ENCODE measurements at regions not wholly inside any gene's neighbourhood (a gene's known extent, or its start where the extent isn't known, plus 50 kb on each side); places are given as distances from the start of the nearest gene placed in this dataset.

GRCh38 chr3:83946554-83946953, 1012.2 kb upstream of the CADM2 start:
- Histone ChIP-seq H3K36me3 (ENCODE audit: control insufficient read depth, insufficient read depth, low read length) (no peaks in the 10 kb centered on the region), H3K4me3 (ENCODE audit: low read depth, low read length) (no peak overlapping the region), H3K9me3 (ENCODE audit: control insufficient read depth, insufficient read depth, low read length) (peaks cover 1% of the 10 kb centered on the region), H3K4me1 (ENCODE audit: control insufficient read depth, insufficient read depth, low read length) (no peaks in the 10 kb centered on the region), H3K27ac (ENCODE audit: low read depth, low read length) (no peak overlapping the region), H3K27me3 (ENCODE audit: control insufficient read depth, insufficient read depth, low read length) (no peaks in the 10 kb centered on the region)
- 76% methylated on average over 2 of the region's 4 CpGs for WGBS (ENCODE audit: insufficient coverage)
- peak in 1 of 6 donors; percentile 12 for DNase-seq (ENCODE audit: low read depth in 4 of 6, low spot score in 6 of 6)

- peak in 2 of 6 donors; percentile 61 to 71 for DNase-seq (ENCODE audit: low read depth in 4 of 6, low spot score in 6 of 6)
- no peaks in the 10 kb centered on the region for H3K4me1 ChIP-seq (ENCODE audit: control insufficient read depth, insufficient read depth, low read length)
- WGBS (ENCODE audit: insufficient coverage): no CpG with 5 or more reads among the region's 1 CpG
- H3K4me3 ChIP-seq (ENCODE audit: low read depth, low read length): no peak overlapping the region
- no peak overlapping the region for H3K27ac ChIP-seq (ENCODE audit: low read depth, low read length)
- no peaks in the 10 kb centered on the region for H3K36me3 ChIP-seq (ENCODE audit: control insufficient read depth, insufficient read depth, low read length)
- H3K9me3 ChIP-seq (ENCODE audit: control insufficient read depth, insufficient read depth, low read length): no peaks in the 10 kb centered on the region
- H3K27me3 ChIP-seq (ENCODE audit: control insufficient read depth, insufficient read depth, low read length): no peaks in the 10 kb centered on the region
These were observed 1010.0 kb upstream of the CADM2 start for GRCh38 chr3:83948771-83949170.

- Histone ChIP-seq H3K27me3 (ENCODE audit: control insufficient read depth, insufficient read depth, low read length) (no peaks in the 10 kb centered on the region), H3K4me3 (ENCODE audit: low read depth, low read length) (no peak overlapping the region), H3K9me3 (ENCODE audit: control insufficient read depth, insufficient read depth, low read length) (no peaks in the 10 kb centered on the region), H3K27ac (ENCODE audit: low read depth, low read length) (no peak overlapping the region), H3K4me1 (ENCODE audit: control insufficient read depth, insufficient read depth, low read length) (no peaks in the 10 kb centered on the region), H3K36me3 (ENCODE audit: control insufficient read depth, insufficient read depth, low read length) (no peaks in the 10 kb centered on the region)
- WGBS (ENCODE audit: insufficient coverage): no CpG with 5 or more reads among the region's 3 CpGs
- peak in 2 of 6 donors; percentile 34 to 40 for DNase-seq (ENCODE audit: low read depth in 4 of 6, low spot score in 6 of 6)
These were observed 1005.2 kb upstream of the CADM2 start for GRCh38 chr3:83953417-83954089.

GRCh38 chr3:83956431-83956830, 1002.4 kb upstream of the CADM2 start:
- H3K27me3 ChIP-seq (ENCODE audit: control insufficient read depth, insufficient read depth, low read length): no peaks in the 10 kb centered on the region
- no peak overlapping the region for H3K4me3 ChIP-seq (ENCODE audit: low read depth, low read length)
- DNase-seq (ENCODE audit: low read depth in 4 of 6, low spot score in 6 of 6): peak in 1 of 6 donors; percentile 43
- H3K27ac ChIP-seq (ENCODE audit: low read depth, low read length): no peak overlapping the region
- H3K9me3 ChIP-seq (ENCODE audit: control insufficient read depth, insufficient read depth, low read length): no peaks in the 10 kb centered on the region
- no peaks in the 10 kb centered on the region for H3K36me3 ChIP-seq (ENCODE audit: control insufficient read depth, insufficient read depth, low read length)
- WGBS (ENCODE audit: insufficient coverage): no CpG with 5 or more reads among the region's 3 CpGs
- no peaks in the 10 kb centered on the region for H3K4me1 ChIP-seq (ENCODE audit: control insufficient read depth, insufficient read depth, low read length)

- Histone ChIP-seq H3K27ac (ENCODE audit: low read depth, low read length) (no peak overlapping the region), H3K27me3 (ENCODE audit: control insufficient read depth, insufficient read depth, low read length) (no peaks in the 10 kb centered on the region), H3K9me3 (ENCODE audit: control insufficient read depth, insufficient read depth, low read length) (peaks cover under 1% of the 10 kb centered on the region), H3K4me1 (ENCODE audit: control insufficient read depth, insufficient read depth, low read length) (no peaks in the 10 kb centered on the region), H3K4me3 (ENCODE audit: low read depth, low read length) (no peak overlapping the region), H3K36me3 (ENCODE audit: control insufficient read depth, insufficient read depth, low read length) (no peaks in the 10 kb centered on the region)
- 85% methylated on average over 6 of the region's 7 CpGs for WGBS (ENCODE audit: insufficient coverage)
- no peak for DNase-seq (ENCODE audit: low read depth in 4 of 6, low spot score in 6 of 6)
These were observed 990.4 kb upstream of the CADM2 start for GRCh38 chr3:83968356-83968755.

- H3K36me3 ChIP-seq (ENCODE audit: control insufficient read depth, insufficient read depth, low read length): no peaks in the 10 kb centered on the region
- H3K27ac ChIP-seq (ENCODE audit: low read depth, low read length): no peak overlapping the region
These were observed 987.1 kb upstream of the CADM2 start for GRCh38 chr3:83971666-83972065.

GRCh38 chr3:84008623-84009022, 950.2 kb upstream of the CADM2 start:
- Histone ChIP-seq H3K4me1 (ENCODE audit: control insufficient read depth, insufficient read depth, low read length) (no peaks in the 10 kb centered on the region), H3K36me3 (ENCODE audit: control insufficient read depth, insufficient read depth, low read length) (no peaks in the 10 kb centered on the region), H3K4me3 (ENCODE audit: low read depth, low read length) (no peak overlapping the region), H3K27ac (ENCODE audit: low read depth, low read length) (no peak overlapping the region), H3K9me3 (ENCODE audit: control insufficient read depth, insufficient read depth, low read length) (no peaks in the 10 kb centered on the region), H3K27me3 (ENCODE audit: control insufficient read depth, insufficient read depth, low read length) (no peaks in the 10 kb centered on the region)
- DNase-seq (ENCODE audit: low read depth in 4 of 6, low spot score in 6 of 6): no peak
- WGBS (ENCODE audit: insufficient coverage): no CpG with 5 or more reads among the region's 1 CpG

More at GRCh38 chr3:83971666-83972065, 987.1 kb upstream of the CADM2 start:
- no peaks in the 10 kb centered on the region for H3K4me1 ChIP-seq (ENCODE audit: control insufficient read depth, insufficient read depth, low read length)
- no peak for DNase-seq (ENCODE audit: low read depth in 4 of 6, low spot score in 6 of 6)
- 100% methylated on average over 1 of the region's 1 CpG for WGBS (ENCODE audit: insufficient coverage)
- H3K9me3 ChIP-seq (ENCODE audit: control insufficient read depth, insufficient read depth, low read length): no peaks in the 10 kb centered on the region
- no peaks in the 10 kb centered on the region for H3K27me3 ChIP-seq (ENCODE audit: control insufficient read depth, insufficient read depth, low read length)
- H3K4me3 ChIP-seq (ENCODE audit: low read depth, low read length): no peak overlapping the region

GRCh38 chr3:84023842-84024241, 934.9 kb upstream of the CADM2 start:
- no peak for DNase-seq (ENCODE audit: low read depth in 4 of 6, low spot score in 6 of 6)
- WGBS (ENCODE audit: insufficient coverage): 100% methylated on average over 3 of the region's 4 CpGs
- no peaks in the 10 kb centered on the region for H3K4me1 ChIP-seq (ENCODE audit: control insufficient read depth, insufficient read depth, low read length)
- no peak overlapping the region for H3K27ac ChIP-seq (ENCODE audit: low read depth, low read length)
- H3K4me3 ChIP-seq (ENCODE audit: low read depth, low read length): no peak overlapping the region
- H3K27me3 ChIP-seq (ENCODE audit: control insufficient read depth, insufficient read depth, low read length): no peaks in the 10 kb centered on the region
- H3K36me3 ChIP-seq (ENCODE audit: control insufficient read depth, insufficient read depth, low read length): no peaks in the 10 kb centered on the region
- no peaks in the 10 kb centered on the region for H3K9me3 ChIP-seq (ENCODE audit: control insufficient read depth, insufficient read depth, low read length)

- H3K9me3 ChIP-seq (ENCODE audit: control insufficient read depth, insufficient read depth, low read length): no peaks in the 10 kb centered on the region
- H3K4me3 ChIP-seq (ENCODE audit: low read depth, low read length): no peak overlapping the region
- no peaks in the 10 kb centered on the region for H3K27me3 ChIP-seq (ENCODE audit: control insufficient read depth, insufficient read depth, low read length)
- no peak for DNase-seq (ENCODE audit: low read depth in 4 of 6, low spot score in 6 of 6)
- no peak overlapping the region for H3K27ac ChIP-seq (ENCODE audit: low read depth, low read length)
- WGBS (ENCODE audit: insufficient coverage): 60% methylated on average over 1 of the region's 3 CpGs
- no peaks in the 10 kb centered on the region for H3K36me3 ChIP-seq (ENCODE audit: control insufficient read depth, insufficient read depth, low read length)
- no peaks in the 10 kb centered on the region for H3K4me1 ChIP-seq (ENCODE audit: control insufficient read depth, insufficient read depth, low read length)
These were observed 919.7 kb upstream of the CADM2 start for GRCh38 chr3:84039099-84039498.

- no peaks in the 10 kb centered on the region for H3K4me1 ChIP-seq (ENCODE audit: control insufficient read depth, insufficient read depth, low read length)
- DNase-seq (ENCODE audit: low read depth in 4 of 6, low spot score in 6 of 6): peak in 4 of 6 donors; percentile 5 to 82 (median 14)
- H3K9me3 ChIP-seq (ENCODE audit: control insufficient read depth, insufficient read depth, low read length): no peaks in the 10 kb centered on the region
- H3K27ac ChIP-seq (ENCODE audit: low read depth, low read length): no peak overlapping the region
- H3K4me3 ChIP-seq (ENCODE audit: low read depth, low read length): no peak overlapping the region
- H3K36me3 ChIP-seq (ENCODE audit: control insufficient read depth, insufficient read depth, low read length): no peaks in the 10 kb centered on the region
- 60% methylated on average over 1 of the region's 3 CpGs for WGBS (ENCODE audit: insufficient coverage)
- no peaks in the 10 kb centered on the region for H3K27me3 ChIP-seq (ENCODE audit: control insufficient read depth, insufficient read depth, low read length)
These were observed 916.2 kb upstream of the CADM2 start for GRCh38 chr3:84042399-84043106.
